ENCODE measurements at regions not wholly inside any gene's neighbourhood (a gene's known extent, or its start where the extent isn't known, plus 50 kb on each side); places are given as distances from the start of the nearest gene placed in this dataset.

DNA sequence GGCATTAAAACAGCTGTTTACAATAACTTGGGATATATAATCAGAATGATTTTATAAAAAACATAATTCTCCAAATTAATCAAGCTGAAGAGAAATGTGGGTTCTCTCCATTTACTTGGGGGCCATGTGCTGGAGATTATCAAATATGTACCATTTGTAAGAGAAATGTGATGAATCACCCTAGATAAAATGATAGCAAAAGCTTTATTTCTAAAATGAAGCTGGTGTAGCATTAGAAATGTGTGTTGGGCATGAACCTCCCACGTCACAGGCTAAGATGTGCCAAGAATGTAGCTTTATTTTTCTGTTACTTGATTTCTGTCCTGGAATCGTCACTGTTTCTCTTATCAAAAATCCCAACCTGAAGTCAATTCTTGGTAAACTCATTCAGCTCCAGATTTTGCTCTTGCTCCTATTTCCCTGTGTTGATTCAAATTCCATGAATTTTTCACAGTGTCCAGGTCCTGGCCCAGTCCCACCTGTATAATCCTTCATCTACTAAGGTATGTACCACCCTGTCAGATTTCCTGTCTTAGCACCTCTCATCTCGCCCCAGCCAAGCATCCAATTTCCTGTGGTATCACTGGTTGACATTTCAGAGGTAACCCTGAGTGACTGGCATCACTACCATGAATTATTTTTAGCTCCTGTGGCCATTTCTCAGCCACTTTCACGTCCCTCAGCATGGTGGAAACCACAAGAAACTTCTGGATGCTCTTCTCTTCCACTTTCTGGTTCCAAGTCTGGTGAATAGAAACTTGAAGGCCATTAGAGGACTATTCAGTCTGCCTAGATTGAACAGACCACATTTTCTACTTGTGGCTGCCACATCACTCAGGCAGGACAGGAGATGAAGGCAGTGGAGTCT, 103.6 kb upstream of the FLRT2 start:
- Histone ChIP-seq H3K27ac (ENCODE audit: low read depth, low read length) (no peak overlapping the region), H3K4me3 (ENCODE audit: low read depth in 1 of 2, low read length in 2 of 2) (no peak overlapping the region), H3K9me3 (ENCODE audit: control insufficient read depth in 1 of 2, low read length in 2 of 2) (peaks cover 8% of the 10 kb centered on the region in 2 donors), H3K27me3 (ENCODE audit: control insufficient read depth in 1 of 2, insufficient read depth in 2 of 2, low read length in 2 of 2) (no peaks in the 10 kb centered on the region), H3K36me3 (ENCODE audit: control insufficient read depth in 1 of 2, insufficient read depth in 2 of 2, low read length in 2 of 2) (no peaks in the 10 kb centered on the region), H3K9ac (ENCODE audit: low read depth in 1 of 2, low read length in 2 of 2) (no peak overlapping the region), H3K4me1 (ENCODE audit: control insufficient read depth in 1 of 2, insufficient read depth in 2 of 2, low read length in 2 of 2) (no peaks in the 10 kb centered on the region)

DNA sequence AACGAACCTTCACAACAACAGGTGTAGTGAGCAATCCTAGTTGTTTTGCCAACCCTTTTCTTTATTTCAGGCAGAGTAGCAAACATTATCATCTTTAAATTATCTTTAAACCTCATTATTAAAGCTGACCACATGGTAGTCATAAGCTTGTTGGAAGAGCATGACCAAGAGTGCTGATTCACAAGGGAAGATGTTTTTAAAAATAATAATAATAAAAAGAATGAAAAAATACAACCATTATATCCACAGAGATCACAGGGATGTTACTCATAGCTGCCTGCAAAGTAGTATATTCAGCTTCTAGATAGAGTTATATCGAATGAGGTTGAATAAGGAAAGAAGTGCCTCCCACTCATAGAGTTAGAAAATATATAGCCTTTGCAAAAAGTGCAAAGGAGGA, 101.0 kb upstream of the FLRT2 start:
- Histone ChIP-seq H3K27ac (ENCODE audit: low read depth, low read length) (no peak overlapping the region), H3K27me3 (ENCODE audit: control insufficient read depth in 1 of 2, insufficient read depth in 2 of 2, low read length in 2 of 2) (no peaks in the 10 kb centered on the region), H3K9me3 (ENCODE audit: control insufficient read depth in 1 of 2, low read length in 2 of 2) (peaks cover 3 to 4% of the 10 kb centered on the region in 2 donors), H3K4me1 (ENCODE audit: control insufficient read depth in 1 of 2, insufficient read depth in 2 of 2, low read length in 2 of 2) (no peaks in the 10 kb centered on the region), H3K9ac (ENCODE audit: low read depth in 1 of 2, low read length in 2 of 2) (no peak overlapping the region), H3K36me3 (ENCODE audit: control insufficient read depth in 1 of 2, insufficient read depth in 2 of 2, low read length in 2 of 2) (no peaks in the 10 kb centered on the region), H3K4me3 (ENCODE audit: low read depth in 1 of 2, low read length in 2 of 2) (no peak overlapping the region)

DNA sequence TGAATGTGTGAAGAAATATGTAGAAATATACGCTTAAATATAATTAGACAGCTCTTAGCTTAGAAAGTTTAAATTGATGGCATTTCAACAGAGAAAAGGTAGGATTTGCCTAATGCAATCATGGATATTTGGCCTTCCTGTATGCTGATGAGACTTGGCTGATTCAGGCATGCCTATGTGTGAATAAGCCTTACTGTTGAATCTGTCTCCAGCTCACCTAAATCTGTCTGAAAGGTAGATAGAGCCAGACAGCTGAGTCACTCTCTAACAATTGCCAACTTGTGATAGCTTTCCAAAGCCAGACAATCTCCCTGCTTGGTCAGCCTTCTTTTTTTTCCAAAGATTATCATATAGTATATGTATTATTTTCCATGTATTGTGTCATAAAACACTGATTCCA, 92.8 kb upstream of the FLRT2 start:
- Histone ChIP-seq H3K4me1 (ENCODE audit: control insufficient read depth in 1 of 2, insufficient read depth in 2 of 2, low read length in 2 of 2) (no peaks in the 10 kb centered on the region), H3K9me3 (ENCODE audit: control insufficient read depth in 1 of 2, low read length in 2 of 2) (no peaks in the 10 kb centered on the region), H3K27ac (ENCODE audit: low read depth, low read length) (no peak overlapping the region), H3K4me3 (ENCODE audit: low read depth in 1 of 2, low read length in 2 of 2) (no peak overlapping the region), H3K9ac (ENCODE audit: low read depth in 1 of 2, low read length in 2 of 2) (no peak overlapping the region), H3K27me3 (ENCODE audit: control insufficient read depth in 1 of 2, insufficient read depth in 2 of 2, low read length in 2 of 2) (no peaks in the 10 kb centered on the region), H3K36me3 (ENCODE audit: control insufficient read depth in 1 of 2, insufficient read depth in 2 of 2, low read length in 2 of 2) (no peaks in the 10 kb centered on the region)

DNA sequence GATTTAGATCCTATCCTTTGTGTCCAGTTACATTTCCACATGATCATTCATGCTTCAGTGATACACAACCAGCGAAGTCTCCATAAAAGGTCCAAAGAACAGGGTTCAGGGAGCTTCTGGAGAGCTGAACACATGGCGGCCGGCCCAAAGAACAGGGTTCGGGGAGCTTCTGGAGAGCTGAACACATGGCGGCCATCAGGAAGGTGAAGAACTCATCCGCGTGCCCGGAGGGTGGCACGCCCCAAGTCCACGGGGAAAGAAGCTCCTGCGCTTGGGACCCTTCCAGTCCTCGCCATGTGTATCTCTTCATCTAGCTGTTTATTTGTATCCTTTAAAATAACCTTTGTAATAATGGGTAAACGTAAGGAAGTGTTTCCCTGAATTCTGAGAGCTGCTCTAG, 91.9 kb upstream of the FLRT2 start:
- no peak overlapping the region for H3K9ac ChIP-seq (ENCODE audit: low read depth in 1 of 2, low read length in 2 of 2)
- H3K4me1 ChIP-seq (ENCODE audit: control insufficient read depth in 1 of 2, insufficient read depth in 2 of 2, low read length in 2 of 2) = no peaks in the 10 kb centered on the region
- H3K4me3 ChIP-seq (ENCODE audit: low read depth in 1 of 2, low read length in 2 of 2) = no peak overlapping the region
- H3K27ac ChIP-seq (ENCODE audit: low read depth, low read length) = no peak overlapping the region
- no peaks in the 10 kb centered on the region for H3K9me3 ChIP-seq (ENCODE audit: control insufficient read depth in 1 of 2, low read length in 2 of 2)
- no peaks in the 10 kb centered on the region for H3K36me3 ChIP-seq (ENCODE audit: control insufficient read depth in 1 of 2, insufficient read depth in 2 of 2, low read length in 2 of 2)
- H3K27me3 ChIP-seq (ENCODE audit: control insufficient read depth in 1 of 2, insufficient read depth in 2 of 2, low read length in 2 of 2) = no peaks in the 10 kb centered on the region

DNA sequence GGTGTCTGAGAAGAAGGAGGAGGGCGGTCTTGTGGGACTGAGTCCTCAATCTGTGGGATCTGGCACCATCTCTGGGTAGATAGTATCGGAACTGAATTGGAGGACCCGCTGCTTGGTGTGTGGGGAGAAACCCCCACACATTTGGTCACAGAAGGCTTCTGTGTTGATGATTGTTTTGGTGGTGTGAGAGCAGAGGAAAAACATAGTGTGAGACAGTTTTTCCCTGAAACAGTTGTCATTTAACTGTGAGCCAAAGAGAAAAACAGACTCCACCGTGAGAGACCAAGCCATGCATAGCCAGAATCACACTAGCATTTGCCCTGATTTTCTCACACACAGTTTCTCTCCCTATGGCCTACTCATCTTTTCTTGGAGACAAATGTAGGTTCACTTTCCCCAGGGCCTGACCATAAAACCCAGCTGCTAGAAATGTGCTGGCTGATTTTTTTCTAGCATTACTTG, 91.4 kb upstream of the FLRT2 start:
- H3K27ac ChIP-seq (ENCODE audit: low read depth, low read length) = no peak overlapping the region

DNA sequence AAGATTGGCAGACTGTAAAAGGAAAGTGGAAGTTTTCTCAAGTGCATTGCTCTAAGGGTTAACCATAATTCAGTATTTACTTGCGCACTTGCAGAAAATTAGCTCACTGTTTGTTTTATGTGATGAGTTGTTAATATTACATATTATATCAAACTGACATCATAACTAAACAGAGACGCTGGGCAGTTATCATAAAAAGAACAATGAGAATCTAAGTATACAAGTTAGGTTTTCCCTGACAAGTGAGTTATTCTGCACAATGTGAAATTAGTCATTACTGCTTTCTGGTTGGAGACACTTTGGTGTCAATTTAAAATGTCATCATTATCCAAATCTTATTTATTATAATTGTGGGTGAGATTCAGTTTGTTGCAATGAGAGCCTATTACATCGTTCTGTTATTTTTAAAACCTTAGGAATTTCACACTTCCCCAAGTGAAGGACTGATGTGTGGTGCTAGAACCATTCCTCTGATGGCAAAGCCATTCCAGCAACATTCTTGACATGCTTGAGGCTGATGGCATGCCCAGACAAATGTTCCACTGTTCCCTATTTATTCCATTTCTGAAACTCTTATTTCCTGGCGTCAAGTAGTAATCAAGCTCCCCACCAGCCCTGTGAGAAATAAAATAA, 90.1 kb upstream of the FLRT2 start:
- peaks cover 0 to 4% of the 10 kb centered on the region in 2 donors for H3K9me3 ChIP-seq (ENCODE audit: control insufficient read depth in 1 of 2, low read length in 2 of 2)
- no peaks in the 10 kb centered on the region for H3K4me1 ChIP-seq (ENCODE audit: control insufficient read depth in 1 of 2, insufficient read depth in 2 of 2, low read length in 2 of 2)
- no peaks in the 10 kb centered on the region for H3K27me3 ChIP-seq (ENCODE audit: control insufficient read depth in 1 of 2, insufficient read depth in 2 of 2, low read length in 2 of 2)
- H3K4me3 ChIP-seq (ENCODE audit: low read depth in 1 of 2, low read length in 2 of 2) = no peak overlapping the region
- no peak overlapping the region for H3K9ac ChIP-seq (ENCODE audit: low read depth in 1 of 2, low read length in 2 of 2)
- H3K36me3 ChIP-seq (ENCODE audit: control insufficient read depth in 1 of 2, insufficient read depth in 2 of 2, low read length in 2 of 2) = no peaks in the 10 kb centered on the region
- no peak overlapping the region for H3K27ac ChIP-seq (ENCODE audit: low read depth, low read length)

More for the DNA sequence above, 91.4 kb upstream of the FLRT2 start:
- H3K36me3 ChIP-seq (ENCODE audit: control insufficient read depth in 1 of 2, insufficient read depth in 2 of 2, low read length in 2 of 2) = no peaks in the 10 kb centered on the region
- H3K9ac ChIP-seq (ENCODE audit: low read depth in 1 of 2, low read length in 2 of 2) = no peak overlapping the region
- no peak overlapping the region for H3K4me3 ChIP-seq (ENCODE audit: low read depth in 1 of 2, low read length in 2 of 2)
- H3K4me1 ChIP-seq (ENCODE audit: control insufficient read depth in 1 of 2, insufficient read depth in 2 of 2, low read length in 2 of 2) = no peaks in the 10 kb centered on the region
- H3K27me3 ChIP-seq (ENCODE audit: control insufficient read depth in 1 of 2, insufficient read depth in 2 of 2, low read length in 2 of 2) = no peaks in the 10 kb centered on the region
- no peaks in the 10 kb centered on the region for H3K9me3 ChIP-seq (ENCODE audit: control insufficient read depth in 1 of 2, low read length in 2 of 2)

DNA sequence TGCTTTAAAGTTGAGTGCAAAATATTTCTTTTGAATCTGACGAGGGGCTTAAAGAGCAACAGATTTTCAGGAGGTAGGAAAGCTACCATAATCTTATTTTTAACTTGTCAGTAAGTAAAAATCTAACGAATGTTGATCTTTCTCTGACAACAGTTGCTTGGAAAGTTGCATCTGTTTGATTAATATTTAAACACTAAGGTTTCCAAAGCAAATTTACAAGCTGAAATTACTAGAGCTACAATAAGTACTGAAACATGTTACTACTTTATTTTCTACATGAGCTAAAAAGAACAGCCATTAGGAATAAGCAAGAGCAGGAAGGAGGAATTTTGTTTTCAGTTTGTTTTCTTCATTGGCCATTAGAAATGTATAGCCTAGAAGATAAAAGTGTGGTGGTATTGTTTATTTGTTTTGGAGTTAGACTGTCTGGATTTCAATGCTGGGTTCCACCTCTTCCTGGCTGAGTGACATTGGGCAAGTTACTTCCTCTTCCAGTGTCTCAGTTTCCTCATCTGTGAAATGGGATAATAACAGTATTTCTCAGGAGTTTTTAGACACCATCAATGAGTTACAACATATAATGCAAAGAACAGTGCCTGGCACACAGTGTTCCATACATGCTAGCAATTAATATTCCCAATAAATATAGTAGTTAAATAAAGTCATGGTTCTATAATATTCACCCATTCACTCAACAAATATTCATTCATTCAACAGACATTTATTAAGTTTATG, 87.9 kb upstream of the FLRT2 start:
- H3K4me1 ChIP-seq (ENCODE audit: control insufficient read depth in 1 of 2, insufficient read depth in 2 of 2, low read length in 2 of 2) = no peaks in the 10 kb centered on the region
- H3K27me3 ChIP-seq (ENCODE audit: control insufficient read depth in 1 of 2, insufficient read depth in 2 of 2, low read length in 2 of 2) = no peaks in the 10 kb centered on the region

DNA sequence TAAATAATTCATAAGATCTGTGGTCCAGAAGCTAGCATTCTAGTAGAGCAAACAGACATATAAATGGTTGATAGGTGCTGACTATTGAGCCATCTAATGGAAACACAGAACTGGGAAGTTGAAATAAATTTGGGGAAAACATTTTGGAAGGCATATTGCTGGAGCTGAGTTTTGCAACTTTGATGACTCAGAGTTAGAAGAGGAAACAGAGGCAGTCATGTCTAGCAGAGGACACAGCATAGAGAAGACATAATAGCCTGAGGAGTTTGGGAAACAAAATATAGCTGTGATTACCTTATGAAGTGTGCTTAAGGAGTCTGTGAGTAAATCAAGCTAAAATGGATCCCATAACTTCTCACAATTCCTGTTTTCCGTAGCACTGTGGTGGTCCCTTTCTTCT, 86.9 kb upstream of the FLRT2 start:
- peaks cover 0 to 9% of the 10 kb centered on the region in 2 donors for H3K9me3 ChIP-seq (ENCODE audit: control insufficient read depth in 1 of 2, low read length in 2 of 2)
- no peak overlapping the region for H3K4me3 ChIP-seq (ENCODE audit: low read depth in 1 of 2, low read length in 2 of 2)
- no peaks in the 10 kb centered on the region for H3K27me3 ChIP-seq (ENCODE audit: control insufficient read depth in 1 of 2, insufficient read depth in 2 of 2, low read length in 2 of 2)
- H3K4me1 ChIP-seq (ENCODE audit: control insufficient read depth in 1 of 2, insufficient read depth in 2 of 2, low read length in 2 of 2) = no peaks in the 10 kb centered on the region
- H3K36me3 ChIP-seq (ENCODE audit: control insufficient read depth in 1 of 2, insufficient read depth in 2 of 2, low read length in 2 of 2) = no peaks in the 10 kb centered on the region
- H3K9ac ChIP-seq (ENCODE audit: low read depth in 1 of 2, low read length in 2 of 2) = no peak overlapping the region
- H3K27ac ChIP-seq (ENCODE audit: low read depth, low read length) = no peak overlapping the region

More for the DNA sequence above, 87.9 kb upstream of the FLRT2 start:
- H3K4me3 ChIP-seq (ENCODE audit: low read depth in 1 of 2, low read length in 2 of 2) = no peak overlapping the region
- no peak overlapping the region for H3K9ac ChIP-seq (ENCODE audit: low read depth in 1 of 2, low read length in 2 of 2)
- H3K36me3 ChIP-seq (ENCODE audit: control insufficient read depth in 1 of 2, insufficient read depth in 2 of 2, low read length in 2 of 2) = no peaks in the 10 kb centered on the region
- no peak overlapping the region for H3K27ac ChIP-seq (ENCODE audit: low read depth, low read length)
- H3K9me3 ChIP-seq (ENCODE audit: control insufficient read depth in 1 of 2, low read length in 2 of 2) = peaks cover 0 to 6% of the 10 kb centered on the region in 2 donors

DNA sequence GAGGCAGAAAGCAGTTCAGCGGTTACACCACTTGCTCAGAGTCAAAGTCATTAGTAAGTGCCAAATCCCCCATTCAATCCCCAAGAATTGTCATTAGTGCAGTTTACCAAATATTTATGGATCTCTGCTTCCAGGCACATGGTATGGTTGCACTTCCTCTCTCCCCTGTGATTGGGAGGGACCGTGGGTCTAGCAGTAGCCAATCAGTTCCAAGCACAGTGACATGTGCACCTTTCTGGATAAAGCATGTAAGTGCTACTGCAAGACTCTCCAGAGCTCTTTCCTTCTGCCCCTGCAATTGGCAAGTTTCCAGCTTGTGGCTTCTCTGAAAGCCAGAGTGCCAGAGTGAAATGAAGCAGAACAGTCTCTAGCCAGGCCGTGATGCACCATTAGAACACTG, 85.3 kb upstream of the FLRT2 start:
- Histone ChIP-seq H3K27ac (ENCODE audit: low read depth, low read length) (no peak overlapping the region), H3K27me3 (ENCODE audit: control insufficient read depth in 1 of 2, insufficient read depth in 2 of 2, low read length in 2 of 2) (no peaks in the 10 kb centered on the region), H3K4me1 (ENCODE audit: control insufficient read depth in 1 of 2, insufficient read depth in 2 of 2, low read length in 2 of 2) (no peaks in the 10 kb centered on the region), H3K36me3 (ENCODE audit: control insufficient read depth in 1 of 2, insufficient read depth in 2 of 2, low read length in 2 of 2) (no peaks in the 10 kb centered on the region), H3K4me3 (ENCODE audit: low read depth in 1 of 2, low read length in 2 of 2) (no peak overlapping the region), H3K9me3 (ENCODE audit: control insufficient read depth in 1 of 2, low read length in 2 of 2) (peaks cover 0 to 9% of the 10 kb centered on the region in 2 donors), H3K9ac (ENCODE audit: low read depth in 1 of 2, low read length in 2 of 2) (no peak overlapping the region)
